SK-N-SH (cell line): ENCODE measurements at regions not wholly inside any gene's neighbourhood (a gene's known extent, or its start where the extent isn't known, plus 50 kb on each side); places are given as distances from the start of the nearest gene placed in this dataset.

Experiments used
- CTCF ChIP-seq: fragments of 200-600 bp; sonication (generic); IDR thresholded peaks from 2 replicates; pipeline ENCODE4 v1.6.1; 2017; ENCODE audit warnings: antibody characterized with exemption, mild to moderate bottlenecking, moderate library complexity
- POLR2AphosphoS5 ChIP-seq: IDR thresholded peaks from 2 replicates; pipeline ENCODE4 v1.6.1; 2012; ENCODE audit warnings: low read depth, low read length

- TF ChIP-seq CTCF (no peak), POLR2AphosphoS5 (no peak)
These were observed 793.5 kb upstream of the CADM2 start for GRCh38 chr3:84165328-84165727.
